ENCODE measurements at regions not wholly inside any gene's neighbourhood (a gene's known extent, or its start where the extent isn't known, plus 50 kb on each side); places are given as distances from the start of the nearest gene placed in this dataset.

GRCh38 chr9:107767711-107768110 is 278.1 kb upstream of the KLF4 start:
- DNase-seq (ENCODE audit: low spot score) (no peak), ATAC-seq (no peak)
- H3F3A ChIP-seq (replicated peaks; ENCODE audit: low read depth), result no peaks in the 10 kb centered on the region
- H3K4me2 ChIP-seq, result no peak overlapping the region
- H3K79me2 ChIP-seq (replicated peaks; ENCODE audit: insufficient read depth), result no peaks in the 10 kb centered on the region
- peaks cover 15% of the 10 kb centered on the region for H3K9me3 Mint-ChIP-seq
- H3K9me2 ChIP-seq (ENCODE audit: insufficient read depth), result 0 out of 2 replicates have a peak, but pooled peaks cover 2% of the 10 kb centered on the region
- H2AFZ ChIP-seq, result peak overlapping the region; percentile 81; the same call in 1 of the 2 replicates
- peaks cover 2% of the 10 kb centered on the region for H3K27me3 Mint-ChIP-seq (ENCODE audit: insufficient read depth, low read depth, poor library complexity)
- peaks cover 11% of the 10 kb centered on the region for H3K36me3 Mint-ChIP-seq (ENCODE audit: low read depth)
- H3K4me3 ChIP-seq, result no peak overlapping the region
- H3K4me1 ChIP-seq (ENCODE audit: insufficient read depth), result no peaks in the 10 kb centered on the region
- no peak overlapping the region for H3K27ac ChIP-seq (ENCODE audit: low read depth)
- no peaks in the 10 kb centered on the region for H4K20me1 ChIP-seq (replicated peaks; ENCODE audit: insufficient read depth)
- H3K4me1 Mint-ChIP-seq, result no peaks in the 10 kb centered on the region
- no peaks in the 10 kb centered on the region for H3K36me3 ChIP-seq (ENCODE audit: insufficient read depth)
- H3K27me3 ChIP-seq (ENCODE audit: insufficient read depth), result no peaks in the 10 kb centered on the region
- H3K4me3 Mint-ChIP-seq, result no peak overlapping the region
- H3K27ac Mint-ChIP-seq, result no peak overlapping the region
- TF ChIP-seq STAT1 (IDR thresholded peaks at IDR 0.05; ENCODE audit: unreplicated experiment), result no peak
- no peak for TF ChIP-seq POLR2AphosphoS5 (IDR thresholded peaks at IDR 0.05; ENCODE audit: low read depth)
- TF ChIP-seq ETS1 (IDR thresholded peaks at IDR 0.05), result no peak
- TF ChIP-seq REST (IDR thresholded peaks at IDR 0.05; ENCODE audit: unreplicated experiment), result no peak
- no peak for TF ChIP-seq EZH2 (IDR thresholded peaks at IDR 0.05; ENCODE audit: low read depth, unreplicated experiment)
- TF ChIP-seq CREB1 (CRISPR knock-in tag; IDR thresholded peaks at IDR 0.05; ENCODE audit: low read depth), result no peak
- no peak for TF ChIP-seq JUNB (IDR thresholded peaks at IDR 0.05; ENCODE audit: unreplicated experiment)
- TF ChIP-seq ZNF462 (CRISPR knock-in tag; IDR thresholded peaks at IDR 0.05), result no peak
- no peak for TF ChIP-seq ZNF331 (CRISPR knock-in tag; IDR thresholded peaks at IDR 0.05; ENCODE audit: low read depth)
- no peak for TF ChIP-seq EZH2phosphoT487 (IDR thresholded peaks at IDR 0.05; ENCODE audit: unreplicated experiment)
- TF ChIP-seq NANOG (IDR thresholded peaks at IDR 0.05; ENCODE audit: borderline replicate concordance), result no peak
- no peak for TF ChIP-seq CTCF (conservative IDR thresholded peaks at IDR 0.05; ENCODE audit: low read depth in 2 of 2)

Data from GM23338 (cell line).